Neural cell (in vitro differentiated cells): ENCODE measurements at regions not wholly inside any gene's neighbourhood (a gene's known extent, or its start where the extent isn't known, plus 50 kb on each side); places are given as distances from the start of the nearest gene placed in this dataset.

ENCODE experiments used
- H2AFZ ChIP-seq: fragments of 200-600, 300-800 bp; sonication (generic), shearing (Covaris generic); 2 replicates; pipeline ENCODE4 v1.6.0; 2014; ENCODE audit warnings: low read depth, mild to moderate bottlenecking, antibody characterized with exemption, low read length, moderate library complexity
- H3F3A ChIP-seq: fragments of 200-600 bp; shearing (Covaris generic); 2 replicates; pipeline ENCODE4 v1.6.1; 2016; ENCODE audit warnings: mild to moderate bottlenecking, moderate library complexity, mixed read lengths, antibody characterized with exemption, low read length; ENCODE audit not compliant: insufficient read depth, poor library complexity, severe bottlenecking
- H3K27ac ChIP-seq: fragments of 200-600, 300-800 bp; sonication (generic), shearing (Covaris generic); 2 replicates; pipeline ENCODE4 v1.5.1; 2014; ENCODE audit warnings: mild to moderate bottlenecking, low read length, moderate library complexity
- H3K27me3 ChIP-seq: fragments of 300-800, 200-600 bp; sonication (generic), shearing (Covaris generic); 2 replicates; pipeline ENCODE4 v1.6.0; 2014; ENCODE audit warnings: mild to moderate bottlenecking, low read depth, low read length, moderate library complexity; ENCODE audit not compliant: insufficient read depth
- H3K36me3 ChIP-seq: fragments of 300-800, 200-600 bp; sonication (generic), shearing (Covaris generic); 2 replicates; pipeline ENCODE4 v1.5.1; 2014; ENCODE audit warnings: mild to moderate bottlenecking, antibody characterized with exemption, low read length, moderate library complexity; ENCODE audit not compliant: insufficient read depth
- H3K4me2 ChIP-seq: fragments of 300-800, 200-600 bp; sonication (generic), shearing (Covaris generic); 2 replicates; pipeline ENCODE4 v1.6.0; 2014; ENCODE audit warnings: mild to moderate bottlenecking, low read length
- H3K4me3 ChIP-seq: fragments of 300-800, 200-600 bp; sonication (generic), shearing (Covaris generic); 2 replicates; pipeline ENCODE4 v1.5.1; 2014; ENCODE audit warnings: mild to moderate bottlenecking, low read length, moderate library complexity
- H3K79me2 ChIP-seq: fragments of 200-600 bp; shearing (Covaris generic); replicated peaks from 2 replicates; pipeline ENCODE4 v1.6.0; 2014; ENCODE audit warnings: mild to moderate bottlenecking, low read length, moderate library complexity; ENCODE audit not compliant: insufficient read depth
- H3K9ac ChIP-seq: fragments of 300-800, 200-600 bp; sonication (generic), shearing (Covaris generic); 2 replicates; pipeline ENCODE4 v1.6.1; 2016; ENCODE audit warnings: mild to moderate bottlenecking, low read length, mixed read lengths
- H3K9me2 ChIP-seq: fragments of 200-600 bp; shearing (Covaris generic); 2 replicates; pipeline ENCODE4 v1.6.1; 2016; ENCODE audit warnings: mild to moderate bottlenecking, low read length, mixed read lengths; ENCODE audit not compliant: insufficient read depth
- H3K9me3 ChIP-seq: fragments of 200-600, 300-800 bp; sonication (generic), shearing (Covaris generic); 2 replicates; pipeline ENCODE4 v1.6.1; 2016; ENCODE audit warnings: mild to moderate bottlenecking, mixed run types, low read length, moderate library complexity, mixed read lengths
- H4K20me1 ChIP-seq: fragments of 200-600 bp; shearing (Covaris generic); 2 replicates; pipeline ENCODE4 v1.6.1; 2016; ENCODE audit warnings: mild to moderate bottlenecking, mixed run types; ENCODE audit not compliant: insufficient read depth
- EP300 ChIP-seq: fragments of 450-650 bp; conservative IDR thresholded peaks from 2 replicates; pipeline ENCODE4 v1.6.1; 2014; ENCODE audit warnings: antibody characterized with exemption, mild to moderate bottlenecking, moderate library complexity; ENCODE audit not compliant: poor library complexity, severe bottlenecking
- EZH2 ChIP-seq: fragments of 200-600, 300-800 bp; shearing (Covaris generic), sonication (generic); IDR thresholded peaks from 2 replicates; pipeline ENCODE4 v1.6.1; 2014; ENCODE audit warnings: antibody characterized with exemption, low read length, borderline replicate concordance, mild to moderate bottlenecking; ENCODE audit not compliant: insufficient read depth, poor library complexity, severe bottlenecking
- MXI1 ChIP-seq: fragments of 450-650 bp; conservative IDR thresholded peaks from 2 replicates; pipeline ENCODE4 v1.6.1; 2014; ENCODE audit warnings: antibody characterized with exemption, mild to moderate bottlenecking; ENCODE audit not compliant: poor library complexity, severe bottlenecking
- POLR2AphosphoS5 ChIP-seq: IDR thresholded peaks from 2 replicates; pipeline ENCODE4 v1.6.1; 2012
- RAD21 ChIP-seq: fragments of 450-650 bp; conservative IDR thresholded peaks from 2 replicates; pipeline ENCODE4 v1.6.1; 2014; ENCODE audit warnings: antibody characterized with exemption, mild to moderate bottlenecking, moderate library complexity
- SMC3 ChIP-seq: fragments of 450-650 bp; conservative IDR thresholded peaks from 2 replicates; pipeline ENCODE4 v1.6.1; 2014; ENCODE audit warnings: antibody characterized with exemption, mild to moderate bottlenecking, moderate library complexity; ENCODE audit not compliant: poor library complexity
- TAF1 ChIP-seq: IDR thresholded peaks from 2 replicates; pipeline ENCODE4 v1.6.1; 2012; ENCODE audit warnings: low read depth
- TF ChIP-seq, protein P1 (sequence below): IDR thresholded peaks from 2 replicates; pipeline ENCODE4 v1.6.1; 2012; ENCODE audit warnings: borderline replicate concordance
- TF ChIP-seq, protein P2 (sequence below): fragments of 450-650 bp; IDR thresholded peaks from 2 replicates; pipeline ENCODE4 v1.5.1; 2014; ENCODE audit warnings: antibody characterized with exemption, mild to moderate bottlenecking, moderate library complexity; ENCODE audit not compliant: poor library complexity, severe bottlenecking

DNA sequence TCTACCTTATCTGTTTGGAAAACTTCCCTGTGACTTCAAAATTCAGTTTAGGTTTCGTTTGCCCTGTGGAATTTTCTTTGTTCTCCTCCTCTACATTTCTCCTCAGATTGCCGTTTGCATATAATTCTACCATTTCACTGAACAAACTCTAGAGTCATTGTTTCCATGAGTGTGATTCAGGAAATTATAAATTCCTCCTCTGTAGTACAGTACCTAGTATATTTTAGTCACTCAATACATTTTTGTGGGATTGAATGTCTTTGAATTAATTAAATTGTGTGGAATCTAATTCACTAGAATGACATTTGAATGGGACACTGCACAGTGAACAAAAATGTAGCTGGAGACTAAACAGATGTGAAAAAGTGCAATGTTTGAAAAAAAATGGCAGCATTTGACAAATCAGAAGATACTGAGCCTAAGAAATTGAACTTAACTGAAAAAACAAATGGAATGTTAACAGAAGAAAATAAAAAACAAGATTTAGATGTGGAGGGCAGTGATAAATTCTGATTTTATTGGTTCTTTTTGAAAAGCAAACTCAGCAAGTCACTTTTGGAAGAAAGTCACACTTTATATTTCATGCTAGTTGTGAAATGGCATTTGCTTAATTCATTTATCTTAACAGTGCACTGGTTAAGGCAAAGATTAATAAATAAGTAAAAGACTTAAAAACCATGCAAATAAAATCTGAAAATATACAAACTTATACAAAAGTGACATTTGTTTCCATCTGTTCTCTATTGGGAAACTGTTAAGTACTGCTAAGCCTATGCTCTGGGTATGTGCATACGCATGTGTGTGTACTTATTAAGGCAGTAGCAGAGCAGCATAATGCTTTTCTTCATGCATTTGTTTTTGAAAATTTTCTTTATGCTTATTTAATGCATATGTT lies 512.3 kb downstream of the FAT4 start:
- H3K9me3 ChIP-seq, result no peaks in the 10 kb centered on the region
- H3K4me3 ChIP-seq, result no peak overlapping the region
- H3K4me2 ChIP-seq, result no peak overlapping the region
- no peak overlapping the region for H3K9ac ChIP-seq
- no peaks in the 10 kb centered on the region for H4K20me1 ChIP-seq
- no peaks in the 10 kb centered on the region for H3K36me3 ChIP-seq
- H3K9me2 ChIP-seq, result no peaks in the 10 kb centered on the region
- H3F3A ChIP-seq, result no peaks in the 10 kb centered on the region
- no peak overlapping the region for H3K27ac ChIP-seq
- H3K79me2 ChIP-seq, result no peaks in the 10 kb centered on the region
- TF ChIP-seq EZH2 (no peak), POLR2AphosphoS5 (no peak), RAD21 (no peak), MXI1 (no peak), EP300 (no peak), SMC3 (no peak)
- TF ChIP-seq, protein P1, sequence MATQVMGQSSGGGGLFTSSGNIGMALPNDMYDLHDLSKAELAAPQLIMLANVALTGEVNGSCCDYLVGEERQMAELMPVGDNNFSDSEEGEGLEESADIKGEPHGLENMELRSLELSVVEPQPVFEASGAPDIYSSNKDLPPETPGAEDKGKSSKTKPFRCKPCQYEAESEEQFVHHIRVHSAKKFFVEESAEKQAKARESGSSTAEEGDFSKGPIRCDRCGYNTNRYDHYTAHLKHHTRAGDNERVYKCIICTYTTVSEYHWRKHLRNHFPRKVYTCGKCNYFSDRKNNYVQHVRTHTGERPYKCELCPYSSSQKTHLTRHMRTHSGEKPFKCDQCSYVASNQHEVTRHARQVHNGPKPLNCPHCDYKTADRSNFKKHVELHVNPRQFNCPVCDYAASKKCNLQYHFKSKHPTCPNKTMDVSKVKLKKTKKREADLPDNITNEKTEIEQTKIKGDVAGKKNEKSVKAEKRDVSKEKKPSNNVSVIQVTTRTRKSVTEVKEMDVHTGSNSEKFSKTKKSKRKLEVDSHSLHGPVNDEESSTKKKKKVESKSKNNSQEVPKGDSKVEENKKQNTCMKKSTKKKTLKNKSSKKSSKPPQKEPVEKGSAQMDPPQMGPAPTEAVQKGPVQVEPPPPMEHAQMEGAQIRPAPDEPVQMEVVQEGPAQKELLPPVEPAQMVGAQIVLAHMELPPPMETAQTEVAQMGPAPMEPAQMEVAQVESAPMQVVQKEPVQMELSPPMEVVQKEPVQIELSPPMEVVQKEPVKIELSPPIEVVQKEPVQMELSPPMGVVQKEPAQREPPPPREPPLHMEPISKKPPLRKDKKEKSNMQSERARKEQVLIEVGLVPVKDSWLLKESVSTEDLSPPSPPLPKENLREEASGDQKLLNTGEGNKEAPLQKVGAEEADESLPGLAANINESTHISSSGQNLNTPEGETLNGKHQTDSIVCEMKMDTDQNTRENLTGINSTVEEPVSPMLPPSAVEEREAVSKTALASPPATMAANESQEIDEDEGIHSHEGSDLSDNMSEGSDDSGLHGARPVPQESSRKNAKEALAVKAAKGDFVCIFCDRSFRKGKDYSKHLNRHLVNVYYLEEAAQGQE, result no peak
- TF ChIP-seq, protein P2, sequence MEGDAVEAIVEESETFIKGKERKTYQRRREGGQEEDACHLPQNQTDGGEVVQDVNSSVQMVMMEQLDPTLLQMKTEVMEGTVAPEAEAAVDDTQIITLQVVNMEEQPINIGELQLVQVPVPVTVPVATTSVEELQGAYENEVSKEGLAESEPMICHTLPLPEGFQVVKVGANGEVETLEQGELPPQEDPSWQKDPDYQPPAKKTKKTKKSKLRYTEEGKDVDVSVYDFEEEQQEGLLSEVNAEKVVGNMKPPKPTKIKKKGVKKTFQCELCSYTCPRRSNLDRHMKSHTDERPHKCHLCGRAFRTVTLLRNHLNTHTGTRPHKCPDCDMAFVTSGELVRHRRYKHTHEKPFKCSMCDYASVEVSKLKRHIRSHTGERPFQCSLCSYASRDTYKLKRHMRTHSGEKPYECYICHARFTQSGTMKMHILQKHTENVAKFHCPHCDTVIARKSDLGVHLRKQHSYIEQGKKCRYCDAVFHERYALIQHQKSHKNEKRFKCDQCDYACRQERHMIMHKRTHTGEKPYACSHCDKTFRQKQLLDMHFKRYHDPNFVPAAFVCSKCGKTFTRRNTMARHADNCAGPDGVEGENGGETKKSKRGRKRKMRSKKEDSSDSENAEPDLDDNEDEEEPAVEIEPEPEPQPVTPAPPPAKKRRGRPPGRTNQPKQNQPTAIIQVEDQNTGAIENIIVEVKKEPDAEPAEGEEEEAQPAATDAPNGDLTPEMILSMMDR, result no peak
- no peaks in the 10 kb centered on the region for H3K27me3 ChIP-seq
- H2AFZ ChIP-seq, result no peak overlapping the region

DNA sequence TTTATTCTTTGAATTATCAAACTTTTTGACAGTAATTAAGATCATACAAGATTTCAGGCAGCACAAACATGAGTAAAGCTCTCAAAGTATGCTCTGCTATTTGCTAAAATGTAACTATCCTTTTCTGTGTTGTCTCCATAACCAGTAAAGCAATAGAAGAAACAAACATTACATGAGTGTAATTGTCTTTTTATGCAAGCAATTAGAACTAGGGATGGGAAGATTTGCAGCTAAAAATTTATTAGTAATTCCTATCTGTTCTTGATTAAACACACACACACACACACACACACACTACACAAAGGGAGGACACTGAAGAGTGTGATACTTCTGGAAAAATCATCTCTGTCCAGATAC lies 512.9 kb downstream of the FAT4 start:
- no peaks in the 10 kb centered on the region for H3K9me2 ChIP-seq
- H3K27ac ChIP-seq, result no peak overlapping the region
- H3K9me3 ChIP-seq, result no peaks in the 10 kb centered on the region
- no peaks in the 10 kb centered on the region for H3K27me3 ChIP-seq
- no peak overlapping the region for H3K4me3 ChIP-seq
- H3K79me2 ChIP-seq, result no peaks in the 10 kb centered on the region
- no peak overlapping the region for H3K4me2 ChIP-seq
- no peaks in the 10 kb centered on the region for H3F3A ChIP-seq
- H2AFZ ChIP-seq, result no peak overlapping the region
- TF ChIP-seq EP300 (no peak), EZH2 (no peak), POLR2AphosphoS5 (no peak), RAD21 (no peak), MXI1 (no peak), SMC3 (no peak), TAF1 (no peak)
- TF ChIP-seq, protein P2, result no peak
- TF ChIP-seq, protein P1, result no peak
- no peaks in the 10 kb centered on the region for H4K20me1 ChIP-seq
- H3K9ac ChIP-seq, result no peak overlapping the region
- H3K36me3 ChIP-seq, result no peaks in the 10 kb centered on the region
